Breast epithelium (tissue), 4 donors: ENCODE measurements at regions not wholly inside any gene's neighbourhood (a gene's known extent, or its start where the extent isn't known, plus 50 kb on each side); places are given as distances from the start of the nearest gene placed in this dataset.

ENCODE experiments used
- DNase-seq, 2 donors: peaks; one replicate each; pipeline ENCODE4 v3.0.0-alpha.2; 2019; ENCODE audit warnings: low spot score in 2 of 2
- H3K27ac ChIP-seq, 2 donors: fragments of 200-600 bp; sonication (generic) in 1 of 2; one replicate each; pipeline ENCODE4 v1.5.1; 2016 to 2019; ENCODE audit warnings: mild to moderate bottlenecking in 1 of 2
- H3K27me3 ChIP-seq, 2 donors: fragments of 200-600 bp; sonication (generic) in 1 of 2; one replicate each; pipeline versions ENCODE4 v1.5.1 to v1.6.0; 2017 to 2019; ENCODE audit warnings: control low read depth in 1 of 2, mild to moderate bottlenecking in 1 of 2
- H3K36me3 ChIP-seq: fragments of 200-600 bp; one replicate; pipeline ENCODE4 v1.5.1; 2019
- H3K4me1 ChIP-seq, 2 donors: fragments of 200-600 bp; sonication (generic); one replicate each; pipeline ENCODE4 v1.5.1; 2016 to 2019; ENCODE audit warnings: control low read depth in 1 of 2
- H3K4me3 ChIP-seq, 3 donors: fragments of 200-600 bp; sonication (generic); 1 replicate in 2 of 3; 2 replicates in 1 of 3; pipeline ENCODE4 v1.5.1; 2016 to 2019; ENCODE audit warnings: mild to moderate bottlenecking in 3 of 3, moderate library complexity in 2 of 3
- H3K9me3 ChIP-seq, 2 donors: fragments of 200-600 bp; sonication (generic) in 1 of 2; one replicate each; pipeline ENCODE4 v1.5.1; 2016 to 2019; ENCODE audit warnings: control low read depth in 1 of 2
- POLR2A ChIP-seq: fragments of 450-650 bp; IDR thresholded peaks from one replicate; pipeline ENCODE4 v1.6.1; 2016; ENCODE audit warnings: antibody characterized with exemption, mild to moderate bottlenecking, moderate library complexity
- POLR2AphosphoS5 ChIP-seq, 3 donors: sonication (generic); formaldehyde crosslinking; IDR thresholded peaks; one replicate each; pipeline ENCODE4 v1.6.1; 2017; ENCODE audit warnings: antibody characterized with exemption in 3 of 3
- intact Hi-C: fragments of 100-400 bp; cut with DNase I; formaldehyde crosslinking; loops from one replicate; pipeline ENCODE4 v1.15.1; 2023; ENCODE audit warnings: low total_unique reads
- TF ChIP-seq, protein P1 (sequence below), 3 donors: fragments of 450-650 bp; IDR thresholded peaks; one replicate each; pipeline ENCODE4 v1.5.1; 2016 to 2017; ENCODE audit warnings: antibody characterized with exemption in 3 of 3, mild to moderate bottlenecking in 3 of 3, moderate library complexity in 3 of 3

DNA sequence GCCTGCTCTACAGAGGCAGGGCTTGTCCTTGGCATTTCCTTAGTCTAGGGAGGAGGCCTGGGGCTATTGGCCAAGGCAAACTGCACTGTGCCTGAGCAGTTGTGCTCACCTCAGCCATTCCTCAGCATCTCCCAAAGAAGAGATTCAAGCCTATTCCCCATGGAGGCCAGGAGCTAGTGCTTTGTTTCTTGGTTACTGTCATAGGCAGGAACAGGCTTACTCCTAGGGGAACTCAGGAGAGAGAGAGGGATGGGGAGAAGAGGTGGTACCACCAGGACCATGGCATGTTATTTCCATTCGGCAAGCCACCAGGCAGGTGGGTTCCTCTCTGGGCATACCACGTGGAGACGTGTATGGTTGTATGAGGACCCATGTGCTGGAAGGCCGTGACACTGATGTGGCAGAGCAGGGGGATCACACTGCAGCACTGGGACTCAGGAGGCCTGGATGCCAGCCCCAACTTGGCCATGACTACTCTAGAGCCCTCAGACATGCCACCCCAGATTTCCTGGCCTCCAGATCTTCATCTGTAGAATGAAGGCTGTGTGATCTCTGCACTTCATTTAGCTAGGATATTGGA, 233.7 kb downstream of the LOXHD1 start:
- intact Hi-C loops: no loop called here
- Histone ChIP-seq H3K9me3 (no peaks in the 10 kb centered on the region), H3K27ac (peak overlapping the region in 1 of 2 donors; percentile 25), H3K4me1 (peaks cover 0 to 3% of the 10 kb centered on the region in 2 donors), H3K4me3 (no peak overlapping the region), H3K36me3 (no peaks in the 10 kb centered on the region), H3K27me3 (no peaks in the 10 kb centered on the region)
- DNase-seq: no peak
- TF ChIP-seq POLR2A (no peak), POLR2AphosphoS5 (IDR thresholded peaks at IDR 0.05) (no peak)
- TF ChIP-seq, protein P1, sequence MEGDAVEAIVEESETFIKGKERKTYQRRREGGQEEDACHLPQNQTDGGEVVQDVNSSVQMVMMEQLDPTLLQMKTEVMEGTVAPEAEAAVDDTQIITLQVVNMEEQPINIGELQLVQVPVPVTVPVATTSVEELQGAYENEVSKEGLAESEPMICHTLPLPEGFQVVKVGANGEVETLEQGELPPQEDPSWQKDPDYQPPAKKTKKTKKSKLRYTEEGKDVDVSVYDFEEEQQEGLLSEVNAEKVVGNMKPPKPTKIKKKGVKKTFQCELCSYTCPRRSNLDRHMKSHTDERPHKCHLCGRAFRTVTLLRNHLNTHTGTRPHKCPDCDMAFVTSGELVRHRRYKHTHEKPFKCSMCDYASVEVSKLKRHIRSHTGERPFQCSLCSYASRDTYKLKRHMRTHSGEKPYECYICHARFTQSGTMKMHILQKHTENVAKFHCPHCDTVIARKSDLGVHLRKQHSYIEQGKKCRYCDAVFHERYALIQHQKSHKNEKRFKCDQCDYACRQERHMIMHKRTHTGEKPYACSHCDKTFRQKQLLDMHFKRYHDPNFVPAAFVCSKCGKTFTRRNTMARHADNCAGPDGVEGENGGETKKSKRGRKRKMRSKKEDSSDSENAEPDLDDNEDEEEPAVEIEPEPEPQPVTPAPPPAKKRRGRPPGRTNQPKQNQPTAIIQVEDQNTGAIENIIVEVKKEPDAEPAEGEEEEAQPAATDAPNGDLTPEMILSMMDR (IDR thresholded peaks at IDR 0.05): no peak

DNA sequence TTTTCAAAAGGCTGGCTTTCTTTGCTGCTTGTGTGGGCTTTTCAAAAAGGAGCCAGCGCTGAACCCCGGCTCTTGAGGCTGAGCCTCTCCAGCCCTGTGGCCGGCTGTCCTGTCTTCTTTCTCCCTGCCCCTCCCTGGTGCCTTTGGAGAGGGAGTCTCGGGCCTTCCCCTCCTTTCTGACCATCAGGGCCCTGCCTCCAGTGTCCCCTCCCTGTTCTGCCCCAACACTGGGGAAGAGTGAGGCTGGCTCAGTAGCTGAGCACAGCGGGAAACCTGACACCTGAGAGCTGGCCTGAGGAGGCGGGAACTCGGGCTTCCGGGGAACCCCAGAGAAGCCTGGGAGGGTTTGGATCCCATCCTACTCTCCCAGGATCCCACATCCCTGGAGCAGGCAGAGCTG, 232.1 kb downstream of the LOXHD1 start:
- no peaks in the 10 kb centered on the region for H3K27me3 ChIP-seq
- peaks cover 0 to 3% of the 10 kb centered on the region in 2 donors for H3K4me1 ChIP-seq

DNA sequence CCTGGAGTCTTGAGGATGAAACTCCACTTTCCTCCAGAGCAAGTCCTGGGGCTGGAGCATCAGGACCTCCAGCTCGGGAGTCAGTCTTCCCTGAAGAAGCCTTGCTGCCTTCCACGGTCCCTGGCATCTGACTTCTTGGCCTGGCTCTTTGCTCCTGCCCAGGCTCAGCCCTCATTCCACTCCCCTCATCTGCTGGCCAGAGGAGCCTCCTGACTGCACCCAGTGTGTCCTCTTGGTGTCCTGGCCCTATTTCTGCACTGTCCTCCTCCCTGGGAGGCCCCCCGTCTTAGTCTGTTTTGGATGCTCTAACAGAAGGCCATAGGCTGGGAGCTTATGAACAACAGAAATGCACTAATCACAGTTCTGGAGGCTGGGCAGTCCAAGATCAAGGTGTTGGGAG, 231.5 kb downstream of the LOXHD1 start:
- H3K36me3 ChIP-seq: no peaks in the 10 kb centered on the region
- no peak overlapping the region for H3K4me3 ChIP-seq
- intact Hi-C loops: no loop called here
- H3K9me3 ChIP-seq: no peaks in the 10 kb centered on the region
- peaks cover 0 to 3% of the 10 kb centered on the region in 2 donors for H3K4me1 ChIP-seq
- H3K27me3 ChIP-seq: no peaks in the 10 kb centered on the region
- no peak overlapping the region for H3K27ac ChIP-seq
- TF ChIP-seq POLR2AphosphoS5 (IDR thresholded peaks at IDR 0.05) (no peak), POLR2A (no peak)
- TF ChIP-seq, protein P1 (IDR thresholded peaks at IDR 0.05): no peak
- DNase-seq: no peak

More for the DNA sequence above, 232.1 kb downstream of the LOXHD1 start:
- peak in 1 of 2 donors; percentile 30 for DNase-seq
- Histone ChIP-seq H3K27ac (peak overlapping the region in 1 of 2 donors; percentile 32), H3K9me3 (no peaks in the 10 kb centered on the region), H3K4me3 (no peak overlapping the region), H3K36me3 (no peaks in the 10 kb centered on the region)
- TF ChIP-seq POLR2AphosphoS5 (IDR thresholded peaks at IDR 0.05): no peak
- no peak for TF ChIP-seq POLR2A
- TF ChIP-seq, protein P1 (IDR thresholded peaks at IDR 0.05): no peak
- intact Hi-C loops: no loop called here

DNA sequence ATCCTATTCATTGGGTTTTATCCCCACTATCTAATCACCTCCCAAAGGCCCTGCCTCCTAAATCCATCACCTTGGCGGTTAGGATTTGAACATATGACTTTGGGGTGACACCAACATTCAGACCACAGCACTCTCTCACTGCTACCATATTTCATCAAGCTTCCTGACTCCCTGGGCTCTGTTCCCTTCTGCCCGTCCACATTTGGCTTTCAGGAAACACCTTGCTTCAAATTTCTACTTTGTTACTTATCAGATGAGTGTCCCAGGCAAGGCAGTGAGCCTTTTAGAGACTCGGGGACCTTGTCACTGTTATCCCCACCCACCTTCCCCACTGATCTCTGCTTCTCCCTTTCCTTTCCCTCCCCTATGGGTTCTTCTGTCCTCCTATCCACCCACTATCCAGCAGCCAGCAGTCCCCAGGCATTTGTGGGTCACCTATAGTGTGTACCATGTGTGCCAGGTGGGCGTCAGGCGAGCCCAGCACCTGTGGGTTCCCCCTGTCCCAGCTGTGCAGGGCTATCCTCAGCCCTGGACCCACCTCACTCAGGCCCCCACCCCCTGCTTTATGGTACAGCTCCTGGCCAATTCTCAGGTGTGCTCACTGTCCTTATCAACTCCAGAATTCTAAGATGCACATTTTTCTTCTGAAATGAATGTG, 230.9 kb downstream of the LOXHD1 start:
- no peak for TF ChIP-seq POLR2AphosphoS5 (IDR thresholded peaks at IDR 0.05)
- TF ChIP-seq POLR2A: no peak
- TF ChIP-seq, protein P1 (IDR thresholded peaks at IDR 0.05): no peak
- no peaks in the 10 kb centered on the region for H3K9me3 ChIP-seq
- peaks cover 0 to 3% of the 10 kb centered on the region in 2 donors for H3K4me1 ChIP-seq
- H3K27me3 ChIP-seq: no peaks in the 10 kb centered on the region
- H3K27ac ChIP-seq: no peak overlapping the region
- DNase-seq: peak in 1 of 2 donors; percentile 13
- intact Hi-C loops: no loop called here
- no peak overlapping the region for H3K4me3 ChIP-seq
- H3K36me3 ChIP-seq: no peaks in the 10 kb centered on the region

DNA sequence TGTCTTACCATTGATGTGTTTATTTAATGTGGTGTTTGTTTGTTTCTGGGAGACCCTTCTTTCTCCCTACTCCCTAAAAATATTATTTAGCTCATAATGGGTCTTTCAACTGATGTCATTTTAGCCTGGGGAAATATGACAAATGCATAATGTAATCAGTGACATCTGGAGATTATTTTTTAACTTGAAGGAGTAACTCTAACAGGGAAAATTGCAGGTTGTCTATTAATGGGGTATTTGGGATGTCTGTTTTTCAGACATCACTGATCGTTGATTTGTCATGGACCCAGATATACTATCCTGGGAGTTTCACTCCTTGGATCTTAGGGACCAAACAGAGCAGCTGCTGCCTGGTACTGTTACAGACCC, 230.4 kb downstream of the LOXHD1 start:
- DNase-seq: peak in 1 of 2 donors; percentile 11
- H3K36me3 ChIP-seq: no peaks in the 10 kb centered on the region
- H3K27ac ChIP-seq: no peak overlapping the region
- H3K4me3 ChIP-seq: no peak overlapping the region
- H3K27me3 ChIP-seq: no peaks in the 10 kb centered on the region
- TF ChIP-seq POLR2AphosphoS5 (IDR thresholded peaks at IDR 0.05) (no peak), POLR2A (no peak)
- TF ChIP-seq, protein P1 (IDR thresholded peaks at IDR 0.05): no peak
- peaks cover 0 to 3% of the 10 kb centered on the region in 2 donors for H3K4me1 ChIP-seq
- no peaks in the 10 kb centered on the region for H3K9me3 ChIP-seq
- intact Hi-C loops: no loop called here
